NCI-H69 (cell line): ENCODE measurements at regions not wholly inside any gene's neighbourhood (a gene's known extent, or its start where the extent isn't known, plus 50 kb on each side); places are given as distances from the start of the nearest gene placed in this dataset.

ENCODE experiments used
- DNase-seq: peaks from one replicate; lab custom pipeline; 2025; lab: John Stamatoyannopoulos, UW

GRCh38 chr2:164302786-164303185 is 318.5 kb downstream of the GRB14 start:
- no peak for DNase-seq

DNA sequence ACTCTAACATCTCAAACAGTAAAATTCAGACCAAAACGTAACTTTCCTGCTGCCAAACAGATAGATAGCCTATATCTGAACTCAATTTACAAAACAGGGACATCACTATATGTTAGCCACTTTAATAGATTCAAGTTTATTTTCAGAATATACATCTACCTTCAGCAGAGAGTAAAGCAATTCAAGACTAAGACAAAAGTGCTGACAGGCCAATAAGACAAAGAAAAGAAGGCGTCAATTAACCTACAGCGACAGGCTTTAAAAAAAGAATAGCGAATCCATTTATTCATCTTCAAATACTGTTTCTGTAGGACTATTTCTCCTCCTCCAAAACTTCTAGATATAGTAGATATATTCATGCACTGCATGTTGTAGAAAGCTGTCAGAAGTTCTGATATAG is 333.0 kb downstream of the GRB14 start:
- no peak for DNase-seq

DNA sequence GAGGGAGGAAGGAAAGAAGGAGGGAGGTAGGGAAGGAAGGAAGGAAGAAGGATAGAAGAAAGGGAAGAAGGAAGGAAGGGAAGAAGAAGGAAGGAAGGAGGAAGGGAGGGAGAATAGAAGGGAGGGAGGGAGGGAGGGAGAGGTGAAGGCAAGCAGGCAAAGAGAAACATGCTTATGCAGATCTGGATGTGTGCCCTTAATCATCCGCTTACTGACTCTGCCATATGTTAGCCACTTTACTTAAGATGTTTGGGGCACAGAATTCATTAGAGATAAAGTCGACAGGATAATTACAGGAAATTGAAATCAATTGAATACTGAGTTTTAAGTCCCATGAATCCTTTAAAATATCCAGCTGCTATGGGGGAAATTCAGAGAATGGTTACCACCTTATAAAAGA is 334.2 kb downstream of the GRB14 start:
- DNase-seq, result no peak

GRCh38 chr2:164285576-164285975 is 335.7 kb downstream of the GRB14 start:
- DNase-seq, result no peak

DNA sequence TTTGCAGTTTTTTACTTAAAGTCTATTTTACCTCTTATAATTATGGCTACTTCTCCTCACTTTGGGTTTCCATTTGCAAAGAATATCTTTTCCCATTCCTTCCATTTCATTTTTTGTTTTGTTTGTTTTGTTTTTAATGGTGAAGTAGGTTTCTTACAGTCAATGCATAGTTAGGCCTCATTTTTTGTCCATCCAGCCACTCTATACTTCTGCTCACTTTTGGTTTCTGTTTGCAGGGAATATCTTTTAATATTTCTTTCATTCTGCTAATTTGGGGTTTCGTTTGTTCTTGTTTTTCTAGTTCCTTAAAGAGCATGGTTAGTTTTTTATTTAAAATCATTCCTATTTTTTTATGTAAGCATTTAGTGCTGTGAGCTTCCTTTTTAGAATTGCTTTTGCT is 339.4 kb downstream of the GRB14 start:
- no peak for DNase-seq

GRCh38 chr2:164275659-164276058 is 345.6 kb downstream of the GRB14 start:
- DNase-seq, result no peak

DNA sequence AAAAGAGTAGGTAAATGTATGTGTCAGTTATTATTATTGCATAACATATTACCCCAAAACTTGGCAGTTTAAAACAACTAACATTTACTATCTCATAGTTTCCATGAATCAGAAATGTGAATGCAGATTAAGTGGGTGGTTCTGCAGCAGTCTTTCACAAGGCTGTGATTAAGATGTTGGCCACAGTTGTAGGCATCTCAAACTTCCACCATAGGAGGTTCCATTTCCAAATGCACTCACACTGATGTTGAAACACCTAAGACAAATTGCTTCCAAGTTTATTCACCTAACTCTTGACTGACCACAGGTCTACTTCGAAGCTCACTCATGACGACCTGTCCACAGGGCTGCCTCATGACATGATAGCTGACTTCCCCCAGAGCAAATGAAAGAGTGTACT is 360.8 kb downstream of the GRB14 start:
- DNase-seq, result no peak

DNA sequence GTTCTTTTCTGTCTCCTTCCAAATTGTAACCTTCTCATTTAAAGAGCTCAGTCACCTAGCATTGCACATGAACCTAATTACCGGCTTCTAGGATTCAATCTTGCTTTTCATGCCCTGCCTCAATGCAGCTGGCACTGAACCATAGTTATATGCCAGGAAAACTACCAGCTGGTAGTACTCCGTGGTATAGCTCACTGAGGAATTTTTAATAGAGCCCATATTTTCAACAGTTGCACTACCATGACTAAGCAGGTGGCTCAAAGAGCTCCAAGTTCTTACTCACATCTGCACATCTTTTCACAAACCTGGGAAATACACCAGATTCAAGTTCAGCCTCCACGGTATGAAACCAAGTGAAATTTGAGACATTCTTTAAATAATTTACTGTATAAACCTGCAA is 363.5 kb downstream of the GRB14 start:
- DNase-seq, result no peak

DNA sequence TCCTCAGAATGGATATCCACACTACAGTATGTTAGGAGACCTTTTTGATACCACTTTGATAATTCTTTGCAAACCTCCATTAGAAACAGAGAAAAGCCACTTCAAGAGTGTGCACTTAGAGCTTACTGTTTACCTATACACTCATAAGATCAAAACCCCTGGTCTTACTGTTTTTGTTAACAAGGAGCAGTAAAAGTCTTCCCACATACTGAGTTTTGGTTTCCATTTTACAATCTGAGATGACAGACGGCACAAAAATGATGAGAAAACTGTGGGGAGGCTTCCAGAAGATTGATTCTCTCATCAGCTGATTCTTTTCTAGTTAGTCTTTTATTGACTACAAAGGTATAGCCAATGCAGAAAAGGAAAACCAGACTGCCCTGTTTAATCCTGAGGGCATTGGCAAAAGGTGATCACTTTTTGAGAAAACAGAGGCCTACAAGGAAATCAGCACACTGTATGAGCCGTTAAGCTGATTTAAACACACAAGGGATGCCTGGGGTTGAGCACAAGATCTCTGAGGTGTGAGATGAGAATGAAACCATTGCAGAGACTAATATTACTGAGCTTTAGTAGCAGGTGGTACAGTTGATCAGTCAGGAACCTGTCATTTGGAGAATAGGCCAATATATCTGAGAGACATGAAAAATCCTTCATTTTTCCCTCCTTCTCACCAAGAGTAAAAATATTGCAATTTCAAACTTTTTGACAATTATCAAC is 368.6 kb downstream of the GRB14 start:
- no peak for DNase-seq

DNA sequence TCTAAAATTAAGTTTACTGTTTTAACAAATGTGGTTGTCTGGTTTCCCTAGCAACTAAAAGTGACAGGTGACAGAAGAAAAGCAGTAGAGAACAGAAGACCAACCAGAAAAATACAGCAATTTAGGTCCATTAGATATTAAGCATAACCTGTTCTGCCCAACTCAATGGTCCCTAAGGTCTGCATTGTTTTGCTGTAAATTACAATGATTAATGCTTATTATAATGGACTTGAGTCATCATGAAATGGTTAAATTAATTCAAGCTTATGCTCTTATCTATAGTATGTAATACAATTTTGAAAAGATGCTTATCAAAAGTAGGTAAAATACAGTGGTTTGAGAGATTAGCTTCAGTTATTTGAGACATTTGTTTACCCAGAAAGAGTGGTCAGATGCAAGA is 378.0 kb downstream of the GRB14 start:
- DNase-seq, result no peak

DNA sequence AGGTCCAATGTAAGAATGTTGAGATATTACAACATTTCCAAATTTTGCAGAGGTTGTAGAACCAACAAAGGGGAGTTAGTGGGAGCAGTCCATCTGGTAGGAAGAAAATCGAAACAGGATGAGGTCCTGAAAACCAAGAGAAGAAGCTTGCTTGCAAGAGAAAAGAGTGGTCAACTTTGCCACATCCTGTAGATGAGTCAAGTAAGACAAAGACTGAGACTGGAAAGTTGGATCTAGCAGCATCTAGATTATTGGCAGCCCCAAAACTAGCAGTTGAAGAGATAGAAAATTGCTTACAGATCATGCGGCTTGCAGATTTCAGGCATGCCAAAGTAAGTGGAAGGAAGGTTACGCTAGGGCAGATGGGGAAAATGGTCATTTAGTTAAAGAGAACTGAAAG is 378.9 kb downstream of the GRB14 start:
- DNase-seq, result no peak

- DNase-seq, result no peak
Observed at GRCh38 chr2:164234074-164234473, 387.2 kb downstream of the GRB14 start.

DNA sequence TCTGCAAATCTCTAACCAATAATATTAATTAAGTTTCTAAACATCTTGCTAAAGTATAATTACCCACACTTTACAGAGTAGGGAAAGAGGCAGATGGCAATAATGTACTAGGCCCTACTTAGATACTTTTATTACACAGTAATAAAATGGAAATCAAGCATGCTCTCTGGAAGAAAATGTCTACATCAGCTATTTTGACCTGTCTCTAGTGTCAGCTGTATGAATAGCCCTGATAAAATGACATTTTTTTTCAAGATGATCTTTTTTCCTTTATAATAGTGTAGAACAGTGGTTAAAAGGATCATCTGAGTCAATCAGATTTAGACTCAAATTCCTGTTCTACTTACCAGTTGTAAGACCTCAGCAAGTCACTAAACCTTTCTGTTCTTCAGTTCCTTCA is 397.3 kb downstream of the GRB14 start:
- DNase-seq, result no peak

GRCh38 chr2:164221473-164221872 is 399.8 kb downstream of the GRB14 start:
- DNase-seq, result no peak

DNA sequence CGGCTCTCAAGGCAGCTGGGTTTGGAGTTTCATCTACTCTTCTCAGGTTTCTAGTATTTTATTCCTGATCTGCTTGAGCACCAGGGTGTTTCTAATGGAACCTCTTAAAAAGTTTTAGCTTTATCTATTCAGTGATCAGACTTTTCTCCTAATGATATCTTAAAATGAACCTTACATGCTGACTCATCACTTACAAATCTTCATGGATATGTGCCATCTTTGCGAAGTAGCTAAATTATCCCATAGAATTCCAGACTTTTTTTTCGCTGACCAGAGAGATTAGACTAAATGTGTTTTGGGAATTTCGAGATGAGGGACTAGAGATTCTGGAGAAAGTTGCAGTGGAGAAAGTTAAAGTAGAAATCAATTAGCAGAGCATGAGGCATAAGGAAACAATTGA is 401.0 kb downstream of the GRB14 start:
- no peak for DNase-seq

DNA sequence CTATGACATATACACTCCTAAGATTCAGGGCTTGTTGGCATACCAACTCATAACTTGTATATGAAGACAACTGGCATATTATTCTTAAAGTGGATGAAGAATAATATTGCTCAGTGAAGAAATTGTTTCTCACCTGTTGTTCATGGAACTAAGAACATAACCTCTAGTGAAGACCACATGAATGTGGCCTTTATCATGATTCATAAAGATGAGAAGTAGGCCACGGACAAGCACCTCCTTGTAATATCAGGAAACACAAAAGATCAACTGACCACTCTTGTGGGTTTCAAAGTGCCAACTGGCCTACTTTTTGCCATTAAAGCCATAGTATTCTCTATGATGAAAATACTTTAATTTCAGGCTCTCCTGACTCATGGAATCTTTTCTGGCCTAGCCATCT is 407.4 kb downstream of the GRB14 start:
- DNase-seq, result no peak

DNA sequence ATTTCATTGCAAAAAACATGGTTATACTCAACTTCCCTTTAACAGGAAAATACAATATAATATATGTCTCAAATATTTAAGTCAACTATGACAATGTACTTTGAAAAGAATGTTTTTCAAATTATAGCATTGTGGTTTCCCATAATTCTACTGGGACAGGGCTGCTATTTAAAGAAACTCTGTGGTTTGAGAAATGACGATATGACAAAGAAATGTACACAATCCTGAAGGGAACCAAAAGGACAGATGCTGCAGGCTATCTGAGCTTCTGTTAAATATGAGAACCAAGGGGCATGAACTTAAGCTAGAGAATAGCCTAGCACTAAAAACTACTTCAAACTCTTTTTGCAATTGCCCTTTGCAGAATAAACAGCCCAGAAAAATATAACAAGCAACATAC is 415.9 kb downstream of the GRB14 start:
- DNase-seq, result no peak

DNA sequence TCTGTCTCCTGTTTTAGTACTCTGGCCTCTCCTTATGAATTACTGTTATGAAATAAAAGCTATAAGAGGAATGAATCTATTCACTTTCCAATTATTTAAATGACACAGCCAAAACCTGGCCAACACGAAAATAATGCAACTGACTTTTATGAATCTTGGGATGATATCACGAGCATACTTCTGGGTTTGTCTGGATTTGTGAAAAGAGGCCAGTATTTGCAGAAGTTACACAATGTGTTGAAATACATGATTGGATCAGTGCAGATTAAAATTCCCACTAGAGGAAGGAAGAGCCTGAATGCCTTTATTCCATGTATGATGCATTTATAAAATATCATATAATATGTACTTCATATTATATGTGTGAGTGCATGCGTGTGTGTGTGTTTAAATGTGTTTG is 418.2 kb downstream of the GRB14 start:
- no peak for DNase-seq

DNA sequence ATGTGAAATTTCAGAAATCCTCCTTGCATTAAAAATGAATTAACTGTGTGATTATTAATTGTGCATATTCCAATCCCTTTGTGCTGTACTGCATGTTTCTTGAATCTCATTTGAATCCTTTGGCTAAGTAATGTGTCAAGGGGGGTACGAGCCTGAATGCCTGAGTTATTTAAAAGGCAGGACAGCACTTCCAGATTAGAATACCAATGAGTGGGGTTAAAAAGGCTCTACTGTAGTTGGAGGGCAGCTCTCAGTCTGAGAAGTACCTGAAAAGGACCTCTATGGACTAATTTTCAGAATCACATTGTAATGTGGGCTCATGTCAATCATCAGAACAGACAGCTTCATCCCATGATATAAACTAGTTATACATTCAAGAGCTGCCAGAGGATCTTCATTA is 423.0 kb downstream of the GRB14 start:
- no peak for DNase-seq

- no peak for DNase-seq
Observed at GRCh38 chr2:164190700-164191099, 430.6 kb downstream of the GRB14 start.

- no peak for DNase-seq
Observed at GRCh38 chr2:164189851-164190250, 431.4 kb downstream of the GRB14 start.

GRCh38 chr2:164187121-164187520 is 434.2 kb downstream of the GRB14 start:
- DNase-seq, result no peak

- DNase-seq, result no peak
Observed at GRCh38 chr2:164186591-164186990, 434.7 kb downstream of the GRB14 start.

GRCh38 chr2:164182116-164182627 is 439.1 kb downstream of the GRB14 start:
- DNase-seq, result no peak
